ENCODE measurements at regions not wholly inside any gene's neighbourhood (a gene's known extent, or its start where the extent isn't known, plus 50 kb on each side); places are given as distances from the start of the nearest gene placed in this dataset.

GRCh38 chr17:77508047-77508715 lies 367.4 kb downstream of the SEC14L1 start:
- Mint-ChIP-seq H3K36me3 (peaks cover 4 to 14% (median 12%) of the 10 kb centered on the region in 5 donors), H3K4me3 (no peak overlapping the region), H3K9me3 (peaks cover 0 to 17% (median 8%) of the 10 kb centered on the region in 11 donors), H3K27ac (no peak overlapping the region), H3K27me3 (no peaks in the 10 kb centered on the region), H3K4me1 (peaks cover 0 to 4% (median 0%) of the 10 kb centered on the region in 7 donors)
- H3K27ac ChIP-seq (ENCODE audit: low read depth, low read length) = no peak overlapping the region
- no peaks in the 10 kb centered on the region for H3K4me1 ChIP-seq (ENCODE audit: control insufficient read depth in 2 of 2, insufficient read depth in 2 of 2, low read length in 2 of 2)
- ATAC-seq = no peak
- ChIA-PET POLR2A (interaction anchor here (0.7 kb wide), 2 partner anchors 521 to 618 kb away, joined by 3 read pairs; no protein-coding TSS in a partner anchor), CTCF (no interaction called here)
- no peaks in the 10 kb centered on the region for H3K27me3 ChIP-seq (ENCODE audit: control insufficient read depth in 2 of 2, insufficient read depth in 2 of 2, low read length in 2 of 2)
- H3K36me3 ChIP-seq (ENCODE audit: control insufficient read depth in 2 of 3, insufficient read depth in 3 of 3, low read length in 3 of 3) = no peaks in the 10 kb centered on the region
- no peak for DNase-seq
- H3K4me3 ChIP-seq (ENCODE audit: low read length) = no peak overlapping the region
- intact Hi-C loops (cut with micrococcal nuclease) = no loop called here
- peaks cover 0 to 14% (median 0%) of the 10 kb centered on the region in 3 experiments for H3K9me3 ChIP-seq (ENCODE audit: control insufficient read depth in 2 of 3, low read length in 3 of 3)

- ChIA-PET POLR2A (no interaction called here), CTCF (no interaction called here)
- intact Hi-C loops (cut with micrococcal nuclease) = no loop called here
- no peak overlapping the region for H3K27ac ChIP-seq (ENCODE audit: low read depth, low read length)
- H3K27me3 Mint-ChIP-seq = no peaks in the 10 kb centered on the region
- no peak for DNase-seq
- H3K9me3 ChIP-seq (ENCODE audit: control insufficient read depth in 2 of 3, low read length in 3 of 3) = peaks cover 0 to 14% (median 0%) of the 10 kb centered on the region in 3 experiments
- no peak for ATAC-seq
- no peaks in the 10 kb centered on the region for H3K4me1 ChIP-seq (ENCODE audit: control insufficient read depth in 2 of 2, insufficient read depth in 2 of 2, low read length in 2 of 2)
- peaks cover 0 to 4% (median 0%) of the 10 kb centered on the region in 7 donors for H3K4me1 Mint-ChIP-seq
- no peaks in the 10 kb centered on the region for H3K27me3 ChIP-seq (ENCODE audit: control insufficient read depth in 2 of 2, insufficient read depth in 2 of 2, low read length in 2 of 2)
- H3K36me3 ChIP-seq (ENCODE audit: control insufficient read depth in 2 of 3, insufficient read depth in 3 of 3, low read length in 3 of 3) = no peaks in the 10 kb centered on the region
- peaks cover 0 to 17% (median 8%) of the 10 kb centered on the region in 11 donors for H3K9me3 Mint-ChIP-seq
- no peak overlapping the region for H3K27ac Mint-ChIP-seq
- H3K4me3 Mint-ChIP-seq = no peak overlapping the region
- peaks cover 4 to 14% (median 12%) of the 10 kb centered on the region in 5 donors for H3K36me3 Mint-ChIP-seq
- H3K4me3 ChIP-seq (ENCODE audit: low read length) = no peak overlapping the region
These were observed 368.3 kb downstream of the SEC14L1 start for GRCh38 chr17:77509089-77509488.

DNA sequence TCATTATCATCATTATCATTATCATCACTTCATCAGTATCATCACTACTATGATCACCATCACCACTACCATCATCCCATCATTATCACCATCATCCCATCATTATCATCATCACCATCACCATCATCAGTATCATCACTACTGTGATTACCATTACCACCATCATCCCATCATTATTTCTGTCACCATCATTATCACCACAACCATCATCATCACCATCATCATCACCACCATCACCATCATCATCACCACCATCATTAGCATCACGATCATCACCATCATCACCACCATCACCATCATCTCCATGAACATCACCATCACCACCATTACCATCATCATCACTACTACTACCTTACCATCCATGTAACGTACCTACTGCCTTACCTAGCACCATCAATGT lies 368.8 kb downstream of the SEC14L1 start:
- no peaks in the 10 kb centered on the region for H3K36me3 ChIP-seq (ENCODE audit: control insufficient read depth in 2 of 3, insufficient read depth in 3 of 3, low read length in 3 of 3)
- H3K9me3 ChIP-seq (ENCODE audit: control insufficient read depth in 2 of 3, low read length in 3 of 3) = peaks cover 0 to 14% (median 0%) of the 10 kb centered on the region in 3 experiments
- Mint-ChIP-seq H3K27ac (no peak overlapping the region), H3K4me3 (no peak overlapping the region), H3K27me3 (peaks cover 0 to 1% (median 0%) of the 10 kb centered on the region in 5 donors), H3K9me3 (peaks cover 0 to 17% (median 8%) of the 10 kb centered on the region in 11 donors), H3K36me3 (peaks cover 4 to 14% (median 12%) of the 10 kb centered on the region in 5 donors), H3K4me1 (peaks cover 0 to 4% (median 0%) of the 10 kb centered on the region in 7 donors)
- intact Hi-C loops (cut with micrococcal nuclease) = no loop called here
- CTCF ChIA-PET = no interaction called here
- ATAC-seq (no peak), DNase-seq (no peak)
- no peaks in the 10 kb centered on the region for H3K4me1 ChIP-seq (ENCODE audit: control insufficient read depth in 2 of 2, insufficient read depth in 2 of 2, low read length in 2 of 2)
- no peaks in the 10 kb centered on the region for H3K27me3 ChIP-seq (ENCODE audit: control insufficient read depth in 2 of 2, insufficient read depth in 2 of 2, low read length in 2 of 2)
- POLR2A ChIA-PET = no interaction called here
- H3K27ac ChIP-seq (ENCODE audit: low read depth, low read length) = no peak overlapping the region
- H3K4me3 ChIP-seq (ENCODE audit: low read length) = no peak overlapping the region

DNA sequence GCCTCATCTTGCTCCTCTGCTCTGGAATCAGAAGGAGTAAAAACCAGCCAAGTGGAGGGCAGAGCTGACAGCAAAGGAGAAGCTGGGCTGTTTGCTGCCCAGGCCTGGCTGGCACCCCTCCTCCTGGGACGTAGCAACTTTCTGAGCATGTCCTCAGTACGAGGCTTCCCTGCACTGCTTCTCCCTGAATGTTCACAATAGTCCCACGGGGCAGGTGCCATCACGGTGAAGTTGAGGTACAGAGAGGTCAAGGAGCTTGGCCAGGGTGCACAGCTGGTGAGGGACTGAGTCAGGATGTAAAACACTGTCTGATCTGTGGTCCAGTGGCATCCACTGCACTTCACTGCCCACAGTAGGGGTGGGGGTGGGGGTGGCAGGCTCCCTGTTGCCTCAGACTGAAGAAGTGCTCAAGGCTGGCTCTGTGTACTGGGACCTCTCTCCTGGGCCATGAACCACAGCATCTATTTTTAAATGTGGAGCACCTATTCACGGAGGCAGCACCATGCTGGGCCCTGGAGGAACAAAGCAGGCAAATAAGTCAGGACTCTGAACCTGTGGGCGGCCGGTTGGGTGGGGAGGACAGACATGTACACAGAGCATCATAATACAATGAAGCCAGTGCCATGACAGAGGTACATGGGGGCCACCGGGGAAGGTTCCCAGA lies 369.5 kb downstream of the SEC14L1 start:
- ATAC-seq (no peak), DNase-seq (no peak)
- Mint-ChIP-seq H3K27ac (no peak overlapping the region), H3K27me3 (peaks cover 0 to 2% (median 0%) of the 10 kb centered on the region in 5 donors), H3K4me1 (peaks cover 0 to 4% (median 0%) of the 10 kb centered on the region in 7 donors), H3K36me3 (peaks cover 4 to 14% (median 12%) of the 10 kb centered on the region in 5 donors), H3K9me3 (peaks cover 0 to 17% (median 8%) of the 10 kb centered on the region in 11 donors), H3K4me3 (no peak overlapping the region)
- Histone ChIP-seq H3K27me3 (ENCODE audit: control insufficient read depth in 2 of 2, insufficient read depth in 2 of 2, low read length in 2 of 2) (no peaks in the 10 kb centered on the region), H3K27ac (ENCODE audit: low read depth, low read length) (no peak overlapping the region), H3K4me1 (ENCODE audit: control insufficient read depth in 2 of 2, insufficient read depth in 2 of 2, low read length in 2 of 2) (no peaks in the 10 kb centered on the region), H3K9me3 (ENCODE audit: control insufficient read depth in 2 of 3, low read length in 3 of 3) (peaks cover 0 to 14% (median 0%) of the 10 kb centered on the region in 3 experiments), H3K4me3 (ENCODE audit: low read length) (no peak overlapping the region), H3K36me3 (ENCODE audit: control insufficient read depth in 2 of 3, insufficient read depth in 3 of 3, low read length in 3 of 3) (no peaks in the 10 kb centered on the region)
- ChIA-PET POLR2A (no interaction called here), CTCF (no interaction called here)
- intact Hi-C loops (cut with micrococcal nuclease) = no loop called here

- H3K27me3 ChIP-seq (ENCODE audit: control insufficient read depth in 2 of 2, insufficient read depth in 2 of 2, low read length in 2 of 2) = no peaks in the 10 kb centered on the region
- Mint-ChIP-seq H3K9me3 (peaks cover 0 to 17% (median 8%) of the 10 kb centered on the region in 11 donors), H3K36me3 (peaks cover 4 to 14% (median 12%) of the 10 kb centered on the region in 5 donors), H3K27ac (no peak overlapping the region), H3K27me3 (peaks cover 0 to 9% (median 0%) of the 10 kb centered on the region in 5 donors), H3K4me1 (peaks cover 0 to 4% (median 0%) of the 10 kb centered on the region in 7 donors), H3K4me3 (no peak overlapping the region)
- intact Hi-C loops (cut with micrococcal nuclease) = no loop called here
- H3K27ac ChIP-seq (ENCODE audit: low read depth, low read length) = no peak overlapping the region
- POLR2A ChIA-PET = no interaction called here
- H3K4me3 ChIP-seq (ENCODE audit: low read length) = no peak overlapping the region
- no peaks in the 10 kb centered on the region for H3K36me3 ChIP-seq (ENCODE audit: control insufficient read depth in 2 of 3, insufficient read depth in 3 of 3, low read length in 3 of 3)
- ATAC-seq (no peak), DNase-seq (no peak)
- H3K4me1 ChIP-seq (ENCODE audit: control insufficient read depth in 2 of 2, insufficient read depth in 2 of 2, low read length in 2 of 2) = no peaks in the 10 kb centered on the region
- peaks cover 0 to 14% (median 0%) of the 10 kb centered on the region in 3 experiments for H3K9me3 ChIP-seq (ENCODE audit: control insufficient read depth in 2 of 3, low read length in 3 of 3)
- CTCF ChIA-PET = no interaction called here
These were observed 370.8 kb downstream of the SEC14L1 start for GRCh38 chr17:77511514-77512061.

- Mint-ChIP-seq H3K9me3 (peaks cover 0 to 17% (median 8%) of the 10 kb centered on the region in 11 donors), H3K4me1 (peaks cover 0 to 4% (median 0%) of the 10 kb centered on the region in 7 donors), H3K27me3 (peaks cover 0 to 14% (median 0%) of the 10 kb centered on the region in 5 donors), H3K4me3 (no peak overlapping the region), H3K36me3 (peaks cover 4 to 14% (median 12%) of the 10 kb centered on the region in 5 donors), H3K27ac (no peak overlapping the region)
- ATAC-seq = no peak
- Histone ChIP-seq H3K4me3 (ENCODE audit: low read length) (no peak overlapping the region), H3K4me1 (ENCODE audit: control insufficient read depth in 2 of 2, insufficient read depth in 2 of 2, low read length in 2 of 2) (no peaks in the 10 kb centered on the region), H3K27ac (ENCODE audit: low read depth, low read length) (no peak overlapping the region), H3K9me3 (ENCODE audit: control insufficient read depth in 2 of 3, low read length in 3 of 3) (peaks cover 0 to 14% (median 0%) of the 10 kb centered on the region in 3 experiments), H3K27me3 (ENCODE audit: control insufficient read depth in 2 of 2, insufficient read depth in 2 of 2, low read length in 2 of 2) (no peaks in the 10 kb centered on the region), H3K36me3 (ENCODE audit: control insufficient read depth in 2 of 3, insufficient read depth in 3 of 3, low read length in 3 of 3) (no peaks in the 10 kb centered on the region)
- ChIA-PET CTCF (no interaction called here), POLR2A (interaction anchor here (0.9 kb wide), 1 partner anchor 8 kb away, joined by 3 read pairs; no protein-coding TSS in a partner anchor)
- DNase-seq = no peak
- intact Hi-C loops (cut with micrococcal nuclease) = no loop called here
These were observed 371.5 kb downstream of the SEC14L1 start for GRCh38 chr17:77512062-77512946.
